Liver (tissue), 2 donors: ENCODE measurements at regions not wholly inside any gene's neighbourhood (a gene's known extent, or its start where the extent isn't known, plus 50 kb on each side); places are given as distances from the start of the nearest gene placed in this dataset.

Experiments used
- ZBTB33 ChIP-seq: IDR thresholded peaks from 2 replicates; pipeline ENCODE4 v1.6.1; 2016; ENCODE audit warnings: antibody characterized with exemption
- TF ChIP-seq, protein P1 (sequence below): fragments of 150-350 bp; IDR thresholded peaks from 2 replicates; pipeline ENCODE4 v1.5.1; 2017; ENCODE audit warnings: improper control_type of control experiment, low read depth, low read length; ENCODE audit not compliant: missing input control
- donor health status: healthy.

- TF ChIP-seq ZBTB33: no peak
- TF ChIP-seq, protein P1, sequence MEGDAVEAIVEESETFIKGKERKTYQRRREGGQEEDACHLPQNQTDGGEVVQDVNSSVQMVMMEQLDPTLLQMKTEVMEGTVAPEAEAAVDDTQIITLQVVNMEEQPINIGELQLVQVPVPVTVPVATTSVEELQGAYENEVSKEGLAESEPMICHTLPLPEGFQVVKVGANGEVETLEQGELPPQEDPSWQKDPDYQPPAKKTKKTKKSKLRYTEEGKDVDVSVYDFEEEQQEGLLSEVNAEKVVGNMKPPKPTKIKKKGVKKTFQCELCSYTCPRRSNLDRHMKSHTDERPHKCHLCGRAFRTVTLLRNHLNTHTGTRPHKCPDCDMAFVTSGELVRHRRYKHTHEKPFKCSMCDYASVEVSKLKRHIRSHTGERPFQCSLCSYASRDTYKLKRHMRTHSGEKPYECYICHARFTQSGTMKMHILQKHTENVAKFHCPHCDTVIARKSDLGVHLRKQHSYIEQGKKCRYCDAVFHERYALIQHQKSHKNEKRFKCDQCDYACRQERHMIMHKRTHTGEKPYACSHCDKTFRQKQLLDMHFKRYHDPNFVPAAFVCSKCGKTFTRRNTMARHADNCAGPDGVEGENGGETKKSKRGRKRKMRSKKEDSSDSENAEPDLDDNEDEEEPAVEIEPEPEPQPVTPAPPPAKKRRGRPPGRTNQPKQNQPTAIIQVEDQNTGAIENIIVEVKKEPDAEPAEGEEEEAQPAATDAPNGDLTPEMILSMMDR: no peak
Measured at GRCh38 chr2:220767591-220768255, 804.4 kb downstream of the EPHA4 start.
